Glomerular visceral epithelial cell (primary cell): ENCODE measurements at regions not wholly inside any gene's neighbourhood (a gene's known extent, or its start where the extent isn't known, plus 50 kb on each side); places are given as distances from the start of the nearest gene placed in this dataset.
"Not testable (repeated sequence)": the region's sequence is repeated elsewhere in the genome, so short reads cannot be mapped to it uniquely, and the experiment has no call there.

Experiments used
- DNase-seq: peaks from one replicate; pipeline ENCODE4 v3.0.0-alpha.2; 2016; ENCODE audit errors: extremely low spot score

GRCh38 chr3:106522397-106522796, 653.6 kb upstream of the CBLB start:
- no peak for DNase-seq

DNA sequence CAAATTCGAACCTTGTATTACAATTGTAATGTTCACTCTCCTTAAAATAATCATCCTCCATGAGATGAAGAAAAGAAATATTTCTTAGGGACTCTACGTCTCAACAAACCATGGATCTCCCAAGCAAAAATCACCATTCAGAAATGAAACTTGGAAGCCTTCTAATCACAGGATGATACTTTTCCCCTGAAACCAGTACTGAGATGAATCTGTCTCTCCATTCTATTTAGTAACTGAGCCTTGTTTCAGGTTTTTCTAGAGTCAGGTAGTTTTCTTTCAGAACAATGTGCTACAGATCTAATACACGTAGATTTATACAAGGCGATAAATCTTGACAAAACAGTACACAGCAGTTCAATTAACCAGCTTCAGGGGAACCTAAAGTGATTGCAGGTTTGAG, 660.1 kb upstream of the CBLB start:
- DNase-seq: no peak

- DNase-seq: no peak
Observed at GRCh38 chr3:106529738-106530137, 660.9 kb upstream of the CBLB start.

DNA sequence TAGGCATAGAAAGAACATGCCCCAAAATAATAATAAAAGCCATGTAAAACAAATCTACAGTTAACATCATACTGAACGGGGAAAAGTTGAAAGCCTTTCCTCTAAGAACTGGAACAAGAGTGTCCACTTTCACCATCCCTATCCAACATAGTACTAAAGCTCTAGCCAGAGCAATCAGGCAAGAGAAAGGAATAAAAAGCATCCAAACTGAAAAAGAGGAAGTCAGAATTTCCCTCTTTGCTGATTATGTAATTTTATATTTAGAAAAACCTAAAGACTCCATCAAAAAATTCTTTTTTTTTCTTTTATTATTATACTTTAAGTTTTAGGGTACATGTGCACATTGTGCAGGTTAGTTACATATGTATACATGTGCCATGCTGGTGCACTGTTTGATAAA, 661.6 kb upstream of the CBLB start:
- DNase-seq: no peak

DNA sequence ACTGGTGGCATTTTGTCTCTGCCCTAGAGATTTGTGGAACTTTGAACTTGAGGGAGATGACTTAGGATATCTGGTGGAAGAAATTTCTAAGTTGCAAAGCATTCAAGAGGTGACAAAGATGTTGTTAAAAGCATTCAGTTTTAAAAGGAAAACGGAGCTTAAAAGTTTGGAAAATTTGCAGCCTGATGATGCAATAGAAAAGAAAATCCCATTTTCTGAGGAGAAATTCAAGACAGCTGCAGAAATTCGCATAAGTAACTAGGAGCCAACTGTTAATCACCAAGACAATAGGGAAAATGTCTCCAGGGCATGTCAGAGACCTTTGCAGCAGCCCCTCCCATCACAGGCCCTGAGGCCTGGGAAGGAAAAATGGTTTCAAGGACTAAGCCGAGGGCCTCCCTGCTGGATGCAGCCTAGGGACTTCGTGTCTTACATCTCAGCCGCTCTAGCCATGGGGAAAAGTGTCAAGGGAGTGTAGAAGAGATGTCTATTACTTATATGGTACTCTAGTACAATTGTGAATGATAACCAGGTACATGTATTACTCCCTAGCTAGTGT, 663.0 kb upstream of the CBLB start:
- not testable (repeated sequence) for DNase-seq

- DNase-seq: no peak
Observed at GRCh38 chr3:106533093-106533787, 664.4 kb upstream of the CBLB start.

- no peak for DNase-seq
Observed at GRCh38 chr3:106533788-106534160, 665.0 kb upstream of the CBLB start.

DNA sequence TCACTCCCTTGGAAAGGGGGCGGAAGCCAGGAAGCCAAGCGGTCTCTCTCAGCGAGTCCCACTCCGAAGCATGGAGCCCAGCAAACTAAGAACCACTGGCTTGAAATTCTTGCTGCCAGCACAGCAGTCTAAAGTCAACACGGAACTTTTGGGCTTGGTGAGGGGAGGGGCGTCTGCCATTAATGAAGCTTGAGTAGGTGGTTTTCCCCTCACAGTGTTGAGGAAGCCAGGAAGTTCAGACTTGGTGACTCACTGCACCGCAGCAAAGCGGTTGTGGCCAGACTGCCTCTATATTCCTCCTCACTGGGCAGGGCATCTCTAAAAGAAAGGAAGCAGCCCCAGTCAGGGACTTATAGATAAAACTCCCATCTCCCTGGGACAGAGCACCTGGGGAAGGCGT, 665.4 kb upstream of the CBLB start:
- DNase-seq: peak; percentile 90

DNA sequence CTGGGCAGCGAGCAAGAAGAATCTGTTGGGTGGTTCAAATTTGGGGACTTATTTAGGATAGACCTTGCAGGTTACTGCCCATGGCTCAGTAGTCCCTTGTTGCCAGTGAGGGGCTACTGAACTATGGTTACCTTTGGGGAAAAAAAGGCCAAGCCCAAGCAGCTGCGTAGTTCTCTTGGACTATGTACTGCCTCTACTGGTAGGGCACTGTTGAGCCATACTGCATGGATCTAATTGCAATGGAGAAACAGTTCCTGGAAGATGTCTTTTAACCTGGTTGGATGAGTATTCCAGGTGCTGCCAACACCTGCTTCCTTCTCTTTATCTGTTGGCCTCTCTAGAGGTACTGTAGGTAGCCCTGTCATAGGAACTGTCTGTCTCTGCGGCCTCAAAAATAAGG, 671.9 kb upstream of the CBLB start:
- DNase-seq: no peak

DNA sequence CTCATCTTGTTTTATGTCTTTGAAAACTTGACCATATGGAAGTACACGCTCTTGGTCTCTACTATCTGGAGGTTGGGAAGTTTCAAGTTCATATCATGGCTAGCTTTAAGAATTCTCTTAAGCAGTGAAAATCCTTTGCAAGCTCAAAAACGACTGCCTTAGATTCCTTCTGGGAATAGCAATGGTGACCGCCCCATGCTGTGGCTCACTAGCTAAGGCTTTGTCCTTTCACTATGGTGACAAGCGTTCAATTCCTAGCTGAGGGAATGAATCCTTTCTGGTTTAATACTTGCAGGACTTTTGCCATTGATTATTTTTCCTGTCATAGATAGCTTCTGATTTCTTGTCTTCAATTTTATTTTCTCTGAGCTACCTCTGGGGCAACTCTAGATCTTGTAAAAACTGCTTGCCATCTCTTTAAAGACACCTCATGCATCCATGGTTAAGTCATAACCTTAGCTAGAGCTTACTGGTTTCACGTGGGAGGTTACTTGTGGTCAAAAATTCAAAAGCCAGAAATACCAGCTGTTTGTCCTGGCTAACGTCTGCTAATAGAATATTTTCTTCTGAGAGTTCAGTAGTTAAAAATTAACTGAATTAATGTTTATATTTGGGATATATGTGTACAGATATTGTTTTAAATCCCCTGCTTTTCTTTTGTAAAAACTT, 673.4 kb upstream of the CBLB start:
- peak; percentile 52 for DNase-seq

DNA sequence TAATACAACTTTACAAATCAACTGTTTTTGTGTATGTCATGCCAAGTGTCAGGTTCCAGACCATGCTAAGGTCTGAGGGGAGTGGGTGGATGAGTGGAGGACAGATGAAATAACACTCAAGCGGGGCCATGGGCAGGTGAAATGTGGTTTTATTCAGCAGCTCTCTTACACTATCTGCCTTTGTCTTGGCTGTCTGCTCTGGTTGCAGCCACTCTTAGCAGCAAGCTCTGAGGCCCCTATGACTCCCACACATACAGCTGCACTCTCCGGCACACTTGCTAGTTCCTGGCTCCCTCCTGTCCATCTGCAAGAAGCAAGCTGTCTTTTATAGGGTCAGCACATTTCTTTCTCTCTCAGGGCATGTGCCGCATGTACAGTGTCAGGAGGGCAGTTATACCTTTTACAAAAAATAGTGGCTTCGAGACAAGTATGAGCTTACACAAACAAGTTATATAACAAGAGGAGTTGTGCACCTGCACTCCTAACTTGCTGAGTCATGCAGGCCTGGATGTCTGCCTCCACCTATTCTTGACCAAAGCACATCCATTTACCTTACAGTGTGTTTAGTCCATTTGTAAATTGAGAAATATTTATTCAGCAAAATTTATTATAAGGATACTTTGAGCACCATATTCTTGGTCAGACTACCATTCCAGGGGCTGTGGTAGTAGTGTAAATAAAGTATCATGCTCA, 683.7 kb upstream of the CBLB start:
- DNase-seq: no peak

DNA sequence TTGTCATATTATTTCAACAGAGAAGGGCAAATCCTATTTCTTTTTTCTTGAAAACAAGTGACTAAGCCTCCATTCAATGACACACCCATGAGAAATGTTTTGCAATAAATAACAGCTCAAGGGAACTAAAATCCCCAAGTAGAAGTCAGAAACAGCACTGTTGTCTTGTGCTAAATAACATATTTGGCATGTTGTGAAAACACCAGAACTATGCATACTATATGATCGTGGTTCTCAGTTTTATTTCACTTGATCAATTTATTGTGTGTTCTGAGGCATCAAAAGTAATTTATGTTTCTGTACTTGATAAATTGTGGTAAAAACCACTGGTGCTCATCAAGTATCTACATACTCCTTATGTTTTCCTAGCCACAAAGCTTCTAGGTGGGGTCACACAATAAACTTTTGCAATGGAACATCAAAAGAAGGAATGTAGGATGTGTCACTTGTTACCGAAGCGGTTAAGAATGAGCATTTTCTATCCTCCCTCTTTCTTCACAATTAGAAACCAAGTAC, 691.7 kb upstream of the CBLB start:
- DNase-seq: peak; percentile 50

GRCh38 chr3:106566277-106566676, 697.5 kb upstream of the CBLB start:
- DNase-seq: peak; percentile 17

DNA sequence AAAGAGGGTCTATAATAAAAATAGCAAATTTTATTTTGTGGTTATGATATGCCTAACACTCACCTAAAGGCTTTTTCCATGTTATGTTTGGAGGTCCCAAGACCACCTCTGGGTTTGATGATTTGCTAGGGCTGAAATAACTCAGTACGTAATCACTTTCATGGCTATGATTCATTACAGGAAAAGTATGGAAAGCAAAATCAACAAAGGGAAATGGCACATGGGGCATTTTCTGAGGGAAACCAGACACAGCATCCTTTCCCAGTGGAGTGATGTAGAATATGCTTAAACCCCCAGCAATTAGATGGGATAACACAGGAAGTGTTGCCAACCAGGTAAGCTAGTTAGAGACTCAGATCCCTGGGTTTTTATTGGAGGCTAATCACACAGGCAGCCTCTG, 701.6 kb upstream of the CBLB start:
- DNase-seq: no peak

DNA sequence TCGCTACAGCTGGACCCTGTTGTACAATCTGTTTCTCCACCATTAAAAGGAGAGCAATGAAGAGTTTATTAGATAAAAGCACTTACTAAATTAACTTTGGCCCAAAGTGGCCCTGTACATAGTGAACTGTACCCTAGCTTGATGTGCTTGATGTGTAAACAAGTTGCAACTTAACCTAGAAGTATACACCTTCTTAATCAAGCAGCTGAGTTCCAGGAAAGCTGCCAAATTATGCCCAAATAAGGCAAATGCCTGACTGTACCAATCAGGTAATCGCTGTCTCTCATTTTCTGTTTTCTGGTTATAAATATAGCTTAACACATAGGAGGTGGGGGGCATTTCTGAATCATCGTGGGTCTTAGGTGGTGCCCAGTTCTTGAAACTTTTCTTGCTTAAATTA, 704.8 kb upstream of the CBLB start:
- DNase-seq: no peak

DNA sequence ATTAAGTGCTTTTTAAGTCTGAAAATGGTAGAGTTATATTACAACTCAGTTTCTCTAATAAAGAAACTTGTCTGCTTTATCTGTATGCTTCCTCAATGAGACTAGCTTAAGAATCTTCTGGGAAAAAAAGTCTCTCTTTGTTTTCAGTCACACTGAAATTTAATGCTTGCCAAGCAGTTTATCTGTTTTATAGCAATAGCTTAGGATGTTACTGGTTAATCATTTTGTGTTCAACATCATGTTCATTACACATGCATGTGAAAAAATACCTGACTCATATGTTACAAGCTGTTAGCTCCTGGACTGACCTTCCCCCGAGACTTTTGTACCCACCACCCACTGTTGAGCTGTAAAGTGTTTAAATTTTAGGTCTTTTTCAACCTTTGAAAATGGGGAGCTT, 706.2 kb upstream of the CBLB start:
- no peak for DNase-seq

- DNase-seq: no peak
Observed at GRCh38 chr3:106577241-106577640, 708.4 kb upstream of the CBLB start.

DNA sequence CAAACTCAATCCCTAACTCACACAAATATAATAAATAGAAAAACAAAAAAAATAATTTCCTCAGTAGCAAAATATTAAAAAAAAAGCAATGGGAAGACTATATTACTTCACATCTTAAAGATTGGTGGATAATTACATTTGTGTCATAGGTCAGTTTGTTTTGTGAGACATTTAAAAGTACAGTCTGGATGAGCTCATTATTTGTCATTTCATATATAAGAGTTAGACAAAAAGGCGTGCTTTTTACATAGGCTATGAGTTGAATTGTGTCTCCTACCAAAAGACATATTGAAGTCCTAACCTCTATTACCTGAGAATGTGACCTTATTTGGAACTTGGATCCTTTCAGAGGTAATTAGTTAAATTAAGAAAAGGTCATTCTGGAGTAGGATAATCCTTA, 710.1 kb upstream of the CBLB start:
- no peak for DNase-seq

DNA sequence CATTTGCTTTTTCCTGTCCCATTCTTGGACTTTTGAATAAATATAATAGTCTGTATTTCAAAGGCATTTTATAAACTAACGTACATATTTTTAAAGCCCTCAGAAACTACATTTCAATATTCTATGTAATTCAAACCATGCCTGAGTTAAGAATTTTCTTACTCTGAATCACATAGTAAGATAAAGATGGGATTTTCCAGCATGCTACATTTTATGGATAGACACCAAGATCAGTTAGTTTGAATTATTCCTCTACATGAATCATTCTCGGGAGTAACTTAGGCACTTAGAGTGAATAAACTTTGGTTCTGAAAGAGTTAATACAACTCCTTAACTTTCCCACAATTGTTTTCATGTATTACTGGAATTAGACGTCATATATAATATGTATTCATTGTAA, 713.3 kb upstream of the CBLB start:
- DNase-seq: no peak

DNA sequence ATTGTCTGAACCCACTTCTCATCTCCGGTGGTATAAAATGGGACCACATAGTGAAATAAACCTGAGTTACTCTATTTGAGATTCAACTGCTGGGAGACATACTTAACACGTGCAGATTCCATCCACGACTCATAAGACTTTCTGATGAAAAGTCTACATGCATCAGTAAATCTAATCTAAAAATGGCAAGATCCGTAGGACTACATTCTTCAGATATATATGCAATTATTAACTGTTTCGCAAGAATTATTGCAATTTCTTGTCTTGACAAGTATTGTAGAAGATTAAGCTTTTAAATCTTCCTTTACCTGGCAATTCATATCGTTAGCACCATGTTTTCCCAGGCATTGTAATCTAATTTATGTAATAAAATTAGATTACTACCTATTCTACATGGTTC, 718.7 kb upstream of the CBLB start:
- DNase-seq: peak; percentile 12

- DNase-seq: no peak
Observed at GRCh38 chr3:106588739-106589138, 719.9 kb upstream of the CBLB start.

DNA sequence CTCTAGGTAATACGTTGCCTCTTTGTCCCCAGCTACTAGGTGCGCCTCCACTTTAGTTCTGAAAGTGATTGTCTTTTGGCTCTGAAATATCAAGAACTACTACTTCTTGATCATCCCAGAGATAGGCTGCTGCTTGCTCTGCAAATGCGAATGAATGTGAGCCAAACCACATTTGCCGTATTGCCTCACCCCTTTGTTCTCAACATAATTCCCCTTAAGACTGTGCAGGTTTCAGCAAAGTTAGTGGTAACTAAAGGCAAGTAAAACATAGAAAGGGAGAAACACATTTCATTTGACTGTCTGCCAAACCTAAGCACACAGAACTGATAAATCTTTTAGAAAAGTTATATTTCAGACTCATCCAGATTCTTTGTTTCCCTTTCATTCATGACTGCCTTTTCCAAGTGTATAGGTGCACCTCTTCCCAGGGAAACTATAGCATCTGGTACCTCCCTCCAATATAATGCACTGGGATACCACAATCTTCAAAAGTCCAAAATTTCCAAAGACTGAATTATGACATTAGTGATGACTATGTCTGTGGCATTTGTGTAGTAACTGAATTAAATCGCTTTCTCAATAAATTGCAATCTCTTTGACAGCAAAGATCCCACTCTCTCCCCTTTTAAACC, 720.6 kb upstream of the CBLB start:
- no peak for DNase-seq
